GM12891 (cell line): ENCODE measurements at regions not wholly inside any gene's neighbourhood (a gene's known extent, or its start where the extent isn't known, plus 50 kb on each side); places are given as distances from the start of the nearest gene placed in this dataset.

Experiments used
- DNase-seq: peaks from one replicate; pipeline ENCODE4 v3.0.0; 2011; ENCODE audit warnings: low spot score; ENCODE audit not compliant: insufficient read length
- FAIRE-seq: peaks from 2 replicates; lab custom pipeline; 2011; peaks lifted over from hg19 to GRCh38; lab: Jason Lieb, UNC
- PAX5 ChIP-seq: IDR thresholded peaks from 2 replicates; pipeline ENCODE4 v1.6.1; 2011; ENCODE audit warnings: low read length, moderate library complexity, mild to moderate bottlenecking; ENCODE audit not compliant: insufficient read depth, severe bottlenecking
- POLR2A ChIP-seq: IDR thresholded peaks from 2 replicates; pipeline ENCODE4 v1.6.1; 2011; ENCODE audit warnings: low read depth, low read length, control low read depth
- POLR2AphosphoS5 ChIP-seq: IDR thresholded peaks from 2 replicates; pipeline ENCODE4 v1.6.1; 2011; ENCODE audit warnings: low read depth, low read length, control low read depth
- POU2F2 ChIP-seq: IDR thresholded peaks from 2 replicates; pipeline ENCODE4 v1.6.1; 2011; ENCODE audit warnings: low read depth, mild to moderate bottlenecking, control low read depth, low read length, moderate library complexity
- SPI1 ChIP-seq: IDR thresholded peaks from 2 replicates; pipeline ENCODE4 v1.6.1; 2011; ENCODE audit warnings: low read depth, low read length, control low read depth
- TAF1 ChIP-seq: IDR thresholded peaks from 2 replicates; pipeline ENCODE4 v1.6.1; 2011; ENCODE audit warnings: low read depth, low read length, control low read depth

GRCh38 chr4:74675673-74676279 lies 118.5 kb downstream of the BTC start:
- peak; percentile 35 for FAIRE-seq
- DNase-seq: no peak
- TF ChIP-seq POLR2A (no peak), SPI1 (no peak), POU2F2 (no peak), PAX5 (no peak), TAF1 (no peak), POLR2AphosphoS5 (no peak)

GRCh38 chr4:74682567-74683359 lies 111.6 kb downstream of the BTC start:
- DNase-seq: no peak
- TF ChIP-seq POLR2AphosphoS5: no peak
- TF ChIP-seq POU2F2: no peak
- TF ChIP-seq PAX5: no peak
- TF ChIP-seq POLR2A: no peak
- no peak for TF ChIP-seq SPI1
- no peak for TF ChIP-seq TAF1
- FAIRE-seq: no peak

GRCh38 chr4:74692972-74693371 lies 101.4 kb downstream of the BTC start:
- DNase-seq (no peak), FAIRE-seq (no peak)
- no peak for TF ChIP-seq POU2F2
- TF ChIP-seq TAF1: no peak
- no peak for TF ChIP-seq PAX5
- no peak for TF ChIP-seq SPI1
- no peak for TF ChIP-seq POLR2AphosphoS5
